HG03060 (cell line): ENCODE measurements at regions not wholly inside any gene's neighbourhood (a gene's known extent, or its start where the extent isn't known, plus 50 kb on each side); places are given as distances from the start of the nearest gene placed in this dataset.

Experiments used
- ATAC-seq: cut with Tn5 transposase; IDR thresholded peaks from one replicate; pipeline ENCODE4 v1.9.1; 2021; ENCODE audit warnings: low read depth, moderate number of reproducible peaks; ENCODE audit not compliant: unreplicated experiment

DNA sequence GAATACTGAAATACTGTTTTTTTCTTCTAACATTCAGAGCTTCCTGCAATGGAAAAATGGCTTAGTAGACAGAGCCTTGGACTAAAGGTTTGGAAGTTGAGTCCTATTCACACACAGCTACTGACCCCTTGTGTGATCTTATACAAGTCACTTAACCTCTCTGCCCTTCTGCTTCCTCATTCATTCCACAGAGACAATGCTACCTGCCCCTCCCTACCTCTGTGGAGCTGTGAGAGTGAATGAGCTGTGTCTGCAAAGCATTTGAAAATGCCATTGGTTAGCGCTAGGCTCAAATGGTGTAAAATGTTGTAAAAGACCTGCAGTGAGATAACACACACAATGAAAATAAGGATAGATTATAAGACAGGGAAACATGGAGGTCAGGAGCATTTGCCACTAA is 214.4 kb downstream of the BARHL2 start:
- no peak for ATAC-seq

DNA sequence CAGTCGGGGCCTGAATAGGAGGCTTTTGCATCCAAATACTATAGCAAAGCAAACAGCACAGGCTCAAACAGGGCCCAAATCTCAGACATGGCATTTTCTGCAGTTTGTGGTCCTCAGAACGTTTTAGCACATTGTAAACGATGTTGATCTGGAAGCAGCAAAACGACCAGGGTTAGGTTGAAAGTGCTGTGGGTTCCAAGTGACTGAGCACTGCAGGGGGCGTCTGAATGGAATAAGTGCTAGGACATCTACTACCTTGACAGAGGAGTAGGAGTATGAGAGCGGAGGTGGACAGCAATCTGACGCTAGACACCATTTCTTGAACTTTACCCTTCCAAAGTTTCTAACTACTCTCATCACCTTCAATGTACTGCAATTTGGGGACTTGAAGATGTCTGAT is 214.9 kb downstream of the BARHL2 start:
- ATAC-seq: no peak

- ATAC-seq: no peak
Measured at GRCh38 chr1:90501281-90501680, 215.8 kb downstream of the BARHL2 start.

DNA sequence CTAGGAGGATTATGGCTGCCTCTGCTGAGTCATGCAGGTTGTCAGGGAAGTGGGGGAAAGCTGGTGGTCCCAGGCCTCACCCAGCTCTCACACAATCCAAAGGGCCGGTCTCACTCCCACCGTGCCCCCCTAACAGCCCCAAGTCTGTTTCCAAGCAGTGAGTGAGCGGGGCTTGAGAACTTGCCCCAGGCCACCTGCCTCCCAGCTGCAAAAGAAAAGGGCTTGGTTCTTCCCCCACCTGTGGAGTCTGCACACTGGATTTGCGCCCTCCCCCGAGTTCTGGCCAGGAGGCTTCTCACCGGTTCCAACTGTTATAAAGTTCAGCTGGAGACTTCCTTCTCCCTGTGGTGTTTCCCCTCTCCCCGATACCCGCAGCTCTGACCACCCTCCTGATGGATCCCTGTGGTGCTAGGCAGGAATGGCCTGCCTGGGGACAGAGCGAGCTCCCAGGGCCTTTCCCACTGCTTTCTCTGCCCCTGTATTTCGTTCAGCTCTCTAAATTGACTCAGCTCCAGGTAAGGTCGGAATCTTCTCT is 222.3 kb downstream of the BARHL2 start:
- ATAC-seq: no peak

GRCh38 chr1:90488451-90488850 is 228.7 kb downstream of the BARHL2 start:
- no peak for ATAC-seq

- ATAC-seq: no peak
Measured at GRCh38 chr1:90486996-90487395, 230.1 kb downstream of the BARHL2 start.

DNA sequence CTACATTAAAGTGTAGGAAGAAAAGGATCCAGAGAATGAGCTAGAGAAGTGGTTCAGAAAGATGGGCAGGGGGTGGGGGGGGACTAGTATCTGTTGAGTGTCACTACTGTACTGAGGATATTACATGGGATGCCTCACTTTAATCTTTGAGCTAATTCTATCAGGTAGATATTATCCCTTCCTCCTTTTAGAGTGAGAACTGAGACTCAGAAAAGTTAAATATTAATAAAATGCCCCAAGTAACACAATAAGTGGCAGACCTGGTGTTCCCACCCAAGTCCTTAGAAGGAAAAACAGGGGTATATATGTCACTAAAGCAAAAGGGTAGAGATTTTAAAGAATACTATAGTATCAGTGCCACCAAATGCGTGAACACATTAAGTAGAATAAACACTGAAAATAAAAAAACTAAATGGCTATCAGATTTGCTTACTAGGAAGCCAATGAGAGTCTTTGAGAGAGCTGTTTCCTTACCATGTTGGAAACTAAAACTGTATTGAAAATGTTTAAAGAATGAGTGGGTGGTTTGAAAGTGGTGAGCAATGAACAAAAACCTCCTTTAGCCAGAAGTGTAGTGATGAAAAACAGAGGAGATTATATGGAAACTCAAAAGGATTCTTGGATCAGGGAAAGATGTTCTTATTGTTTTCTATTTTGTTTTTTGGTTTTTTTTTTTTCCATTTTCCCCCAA is 230.8 kb downstream of the BARHL2 start:
- ATAC-seq: peak; percentile 42

DNA sequence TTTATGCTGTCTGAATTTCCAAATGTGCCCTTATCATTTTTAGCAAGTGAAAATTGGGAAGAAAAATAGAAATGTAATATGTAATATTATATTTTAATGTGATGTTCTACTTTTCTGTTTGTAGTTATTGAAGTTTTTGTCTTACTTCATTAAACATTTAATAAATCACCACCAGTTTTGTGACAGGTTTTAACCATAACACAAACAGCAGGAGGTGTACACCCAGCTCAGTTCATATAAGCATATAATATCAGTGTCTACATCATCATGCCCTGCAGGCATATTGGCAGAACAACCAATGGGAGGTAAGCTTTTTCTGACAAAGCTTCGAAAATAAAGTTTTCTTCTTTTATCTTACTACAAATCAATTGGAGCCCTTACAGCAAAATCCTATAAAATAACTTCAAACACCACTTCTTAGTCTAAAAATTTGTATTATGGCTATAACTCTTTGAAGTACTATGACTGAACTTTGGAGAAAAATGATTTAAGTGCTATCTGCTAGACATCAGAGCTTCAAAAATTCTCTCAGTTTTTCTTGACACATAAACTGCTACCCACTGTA is 236.7 kb downstream of the BARHL2 start:
- ATAC-seq: no peak

DNA sequence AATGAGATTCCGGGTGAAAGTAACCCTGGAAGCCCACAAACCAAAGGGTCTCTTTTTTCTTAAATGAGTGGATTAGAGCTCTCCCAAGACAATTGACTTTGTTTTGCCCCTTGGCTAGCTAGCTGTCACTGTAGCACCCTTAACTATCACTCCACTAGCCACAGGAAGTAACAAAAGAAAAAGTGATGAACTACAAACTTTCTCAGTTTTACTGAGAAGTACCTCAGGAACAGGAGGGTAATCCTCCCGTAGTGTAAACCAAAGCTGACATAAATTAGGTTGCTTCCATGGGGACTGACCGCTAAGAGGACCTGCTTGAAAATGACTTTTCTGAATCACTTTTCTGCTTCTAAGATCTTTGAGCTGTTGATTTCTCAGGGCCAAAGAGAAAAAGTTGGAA is 240.1 kb downstream of the BARHL2 start:
- ATAC-seq: no peak

DNA sequence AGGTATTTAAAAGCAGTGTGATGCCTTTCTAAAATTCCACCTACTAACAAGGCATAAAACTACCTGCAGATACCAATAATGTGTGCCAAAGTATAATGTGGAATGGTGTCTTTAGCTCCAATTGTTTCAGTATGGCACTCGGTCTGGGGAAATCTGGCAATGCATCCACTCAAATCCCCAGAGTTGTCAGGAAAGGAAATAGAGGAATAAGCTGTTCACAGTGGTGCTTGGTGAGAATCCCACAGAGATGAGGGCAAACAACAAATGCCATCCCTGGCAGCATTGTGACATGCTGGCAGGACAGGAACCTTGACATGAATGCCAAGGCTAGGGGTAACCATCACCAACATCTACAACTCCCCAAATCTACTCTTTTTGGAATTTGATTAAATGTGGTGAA is 240.7 kb downstream of the BARHL2 start:
- no peak for ATAC-seq

DNA sequence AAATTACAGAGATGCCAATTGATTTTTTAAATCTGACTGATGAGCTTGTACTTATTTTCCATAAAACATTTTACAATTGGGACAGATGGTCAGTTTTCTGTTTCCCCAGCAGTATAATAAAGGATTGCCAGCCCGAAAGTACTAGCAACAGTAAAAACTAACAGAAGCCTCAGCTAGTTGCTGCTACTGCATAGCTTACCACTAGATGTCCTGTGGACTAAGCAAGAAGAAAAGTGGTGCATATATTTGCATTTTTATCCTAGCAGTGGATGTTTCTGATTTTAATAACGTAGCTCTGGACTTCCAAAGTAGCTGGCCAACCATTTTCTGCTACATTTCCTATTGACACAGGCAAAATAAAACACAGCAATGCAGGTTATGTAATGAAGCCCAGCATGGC is 241.5 kb downstream of the BARHL2 start:
- no peak for ATAC-seq

- no peak for ATAC-seq
Measured at GRCh38 chr1:90474731-90475130, 242.4 kb downstream of the BARHL2 start.

GRCh38 chr1:90474158-90474557 is 242.9 kb downstream of the BARHL2 start:
- ATAC-seq: no peak

DNA sequence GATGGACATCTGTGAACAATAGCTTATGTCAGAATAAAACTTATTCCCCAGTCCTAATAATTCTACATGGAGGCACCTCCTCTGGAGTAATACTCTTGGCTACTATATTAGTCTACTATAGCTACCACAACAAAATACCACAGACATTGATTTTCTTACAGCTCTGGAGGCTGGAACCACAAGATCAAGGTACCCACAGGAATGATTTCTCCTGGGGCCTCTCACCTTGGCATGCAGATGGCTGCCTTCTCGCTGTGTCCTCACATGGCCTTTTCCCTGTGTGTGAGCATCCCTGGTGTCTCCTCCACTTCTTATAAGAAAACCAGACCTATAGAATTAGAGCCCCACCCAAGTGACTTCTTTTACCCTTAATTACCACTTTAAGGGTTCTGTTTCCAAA is 244.3 kb downstream of the BARHL2 start:
- no peak for ATAC-seq

GRCh38 chr1:90459570-90459969 is 257.5 kb downstream of the BARHL2 start:
- ATAC-seq: no peak

DNA sequence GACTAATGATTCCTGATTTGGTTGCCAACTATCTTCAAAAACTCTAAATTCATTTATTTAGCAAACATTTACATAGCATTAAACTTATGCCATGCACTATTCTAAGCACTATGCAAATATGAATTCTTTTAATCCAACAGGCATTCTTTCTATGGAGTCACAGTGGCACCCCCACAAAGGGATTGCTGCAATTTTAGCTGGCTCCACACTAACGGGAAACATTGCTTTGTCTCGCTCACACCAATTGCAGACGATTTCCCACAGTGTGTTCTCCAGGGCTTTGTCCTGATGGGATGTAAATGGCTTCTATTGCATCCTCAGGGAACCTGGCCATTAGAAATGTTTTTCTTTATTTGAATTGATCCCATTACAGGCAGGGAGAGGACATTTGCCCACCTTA is 259.1 kb downstream of the BARHL2 start:
- no peak for ATAC-seq

- no peak for ATAC-seq
Measured at GRCh38 chr1:90452491-90452890, 264.6 kb downstream of the BARHL2 start.

DNA sequence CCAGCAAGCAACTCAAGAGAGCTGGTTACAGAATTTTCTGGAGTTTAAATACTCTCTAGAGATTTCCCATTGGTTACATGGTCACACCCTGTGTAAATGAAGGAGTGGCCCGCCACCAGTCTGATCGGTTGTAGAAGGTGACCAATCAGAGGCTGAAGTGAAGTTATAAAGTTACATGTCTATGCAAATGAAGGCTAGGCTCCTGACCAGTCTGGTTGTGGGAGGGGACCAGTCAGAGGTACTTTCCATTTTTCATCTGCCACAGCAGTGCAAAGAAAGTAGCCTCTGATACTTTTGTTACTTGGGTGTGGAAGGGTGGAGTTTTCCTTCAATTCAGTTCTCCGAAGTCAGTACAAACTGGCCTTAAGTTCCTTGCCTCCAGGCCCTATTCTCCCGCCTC is 273.7 kb downstream of the BARHL2 start:
- ATAC-seq: no peak

DNA sequence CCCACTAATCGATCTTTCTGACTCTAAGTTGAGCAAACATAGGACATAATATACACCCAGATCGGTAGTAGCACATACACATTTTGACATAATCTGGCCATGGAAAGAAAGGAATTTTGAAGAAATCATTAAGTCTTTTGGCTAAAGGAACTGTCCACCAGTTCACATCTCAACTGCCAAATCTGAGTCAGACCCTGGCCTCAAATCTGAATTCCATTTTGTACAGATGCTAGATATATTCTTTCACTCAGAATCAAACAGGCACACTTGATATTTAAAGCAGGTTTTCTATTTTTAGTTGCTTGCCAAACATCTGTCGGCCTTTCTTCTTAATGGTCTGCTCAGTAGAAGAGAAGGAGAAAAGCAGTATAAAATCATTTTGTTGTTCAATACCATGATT is 281.8 kb downstream of the BARHL2 start:
- no peak for ATAC-seq

GRCh38 chr1:90434460-90434859 is 282.6 kb downstream of the BARHL2 start:
- no peak for ATAC-seq

- ATAC-seq: no peak
Measured at GRCh38 chr1:90417126-90417525, 300.0 kb downstream of the BARHL2 start.

DNA sequence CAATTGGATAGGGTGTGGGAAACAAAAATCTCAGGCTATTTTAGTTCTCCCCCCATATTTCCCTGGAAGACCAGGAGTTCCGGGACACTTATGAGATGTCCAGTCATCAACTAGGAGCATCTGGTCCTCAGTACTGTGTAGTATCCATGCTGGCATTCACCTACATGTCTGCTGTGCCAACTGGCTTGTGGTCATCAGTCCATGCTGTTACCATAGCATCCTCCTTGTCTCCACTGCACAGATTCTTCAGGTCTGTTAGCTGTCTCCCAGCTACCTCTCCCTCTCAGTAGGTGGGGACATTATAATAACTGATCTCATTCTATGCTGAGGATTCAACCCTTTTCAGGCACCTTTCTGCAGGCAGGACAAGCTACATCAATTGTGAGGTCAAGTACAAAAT is 302.9 kb downstream of the BARHL2 start:
- ATAC-seq: no peak
